Naive B cell (primary cell): ENCODE measurements at regions not wholly inside any gene's neighbourhood (a gene's known extent, or its start where the extent isn't known, plus 50 kb on each side); places are given as distances from the start of the nearest gene placed in this dataset.

Experiments used
- ATAC-seq, 2 donors: fragments of 150-1000 bp; cut with Tn5 transposase; 2 replicates each; pipeline ENCODE4 v1.10.0; 2021; ENCODE audit warnings: low read depth in 2 of 2, mild to moderate bottlenecking in 2 of 2, moderate library complexity in 2 of 2
- DNase-seq: peaks from one replicate; pipeline ENCODE4 v3.0.0; 2022
- H3K27ac Mint-ChIP-seq, 6 donors: one replicate each; pipeline ENCODE4 v1.8.0; 2020 to 2022; ENCODE audit warnings: mild to moderate bottlenecking in 6 of 6, mixed read lengths in 6 of 6, moderate library complexity in 5 of 6, inconsistent platforms in 2 of 6
- H3K27me3 Mint-ChIP-seq, 3 donors: one replicate each; pipeline ENCODE4 v1.8.0; 2021 to 2022; ENCODE audit warnings: mixed read lengths in 3 of 3, mild to moderate bottlenecking in 1 of 3
- H3K36me3 Mint-ChIP-seq, 2 donors: one replicate each; pipeline ENCODE4 v1.8.0; 2020 to 2022; ENCODE audit warnings: mixed read lengths in 2 of 2, inconsistent platforms in 1 of 2, mild to moderate bottlenecking in 1 of 2
- H3K4me1 Mint-ChIP-seq, 3 donors: one replicate each; pipeline ENCODE4 v1.8.0; 2020 to 2022; ENCODE audit warnings: mixed read lengths in 3 of 3, inconsistent platforms in 1 of 3, mild to moderate bottlenecking in 1 of 3, moderate library complexity in 1 of 3
- H3K4me3 Mint-ChIP-seq, 8 donors: one replicate each; pipeline ENCODE4 v1.8.0; 2020 to 2022; ENCODE audit warnings: mild to moderate bottlenecking in 8 of 8, mixed read lengths in 8 of 8, moderate library complexity in 8 of 8, inconsistent platforms in 2 of 8
- H3K9me3 Mint-ChIP-seq, 7 donors: one replicate each; pipeline ENCODE4 v1.8.0; 2020 to 2022; ENCODE audit warnings: mixed read lengths in 7 of 7, mild to moderate bottlenecking in 5 of 7, inconsistent platforms in 2 of 7, moderate library complexity in 1 of 7

DNA sequence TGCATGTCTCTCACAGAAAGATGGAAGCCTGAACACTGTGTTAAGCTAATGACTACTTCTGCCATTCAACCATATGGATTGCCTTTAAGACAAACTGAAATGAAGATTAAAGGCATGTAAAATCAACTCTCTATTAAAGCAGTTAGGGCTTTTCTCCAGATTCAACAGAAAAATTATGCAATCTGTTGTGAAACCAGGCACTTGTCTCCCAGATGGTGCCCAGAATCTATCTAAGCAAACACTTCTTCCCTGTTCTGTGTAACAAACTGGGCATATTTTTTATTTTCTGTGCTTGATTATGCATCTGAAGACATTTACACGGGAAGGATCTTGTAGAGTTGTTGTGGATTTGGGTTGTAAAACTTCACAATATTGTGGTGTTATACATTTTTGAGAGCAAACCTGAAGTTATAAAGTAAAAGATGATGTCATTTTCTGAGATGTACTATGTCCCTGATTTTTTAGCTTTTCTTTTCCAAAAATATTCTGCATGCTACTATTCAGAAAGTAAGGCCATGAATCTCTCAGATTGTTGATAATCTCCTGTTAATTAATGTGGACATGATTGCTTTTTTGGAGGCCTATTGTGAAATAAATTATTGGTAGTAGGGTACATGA is 1550.3 kb downstream of the CDH8 start:
- Mint-ChIP-seq H3K9me3 (peaks cover 0 to 11% (median 4%) of the 10 kb centered on the region in 7 donors), H3K4me3 (no peak overlapping the region)

DNA sequence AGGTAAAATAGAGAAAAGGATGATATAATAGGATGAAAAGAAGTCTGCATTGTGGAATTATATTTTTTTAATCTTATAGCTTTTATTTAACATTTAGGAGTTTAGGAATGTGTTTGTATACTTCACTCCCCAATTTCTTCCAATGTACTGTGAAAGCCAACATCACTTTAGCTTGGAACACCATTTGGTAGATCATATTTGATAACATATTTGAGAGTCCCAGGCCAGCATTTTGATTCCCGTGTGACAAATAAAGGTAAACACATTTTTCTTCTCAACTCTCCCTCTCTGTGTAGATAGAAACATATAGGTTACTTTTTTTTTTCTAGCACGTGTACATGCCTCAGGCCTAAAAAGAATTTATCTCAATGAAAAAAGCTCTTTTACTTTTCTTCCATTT is 1551.3 kb downstream of the CDH8 start:
- Mint-ChIP-seq H3K9me3 (peaks cover 0 to 11% (median 3%) of the 10 kb centered on the region in 7 donors), H3K27ac (no peak overlapping the region), H3K36me3 (no peaks in the 10 kb centered on the region), H3K4me3 (no peak overlapping the region), H3K27me3 (no peaks in the 10 kb centered on the region), H3K4me1 (no peaks in the 10 kb centered on the region)
- DNase-seq: no peak
- ATAC-seq: no peak

More for the DNA sequence above, 1550.3 kb downstream of the CDH8 start:
- ATAC-seq (no peak), DNase-seq (no peak)
- no peaks in the 10 kb centered on the region for H3K36me3 Mint-ChIP-seq
- no peak overlapping the region for H3K27ac Mint-ChIP-seq
- H3K27me3 Mint-ChIP-seq: no peaks in the 10 kb centered on the region
- H3K4me1 Mint-ChIP-seq: no peaks in the 10 kb centered on the region

DNA sequence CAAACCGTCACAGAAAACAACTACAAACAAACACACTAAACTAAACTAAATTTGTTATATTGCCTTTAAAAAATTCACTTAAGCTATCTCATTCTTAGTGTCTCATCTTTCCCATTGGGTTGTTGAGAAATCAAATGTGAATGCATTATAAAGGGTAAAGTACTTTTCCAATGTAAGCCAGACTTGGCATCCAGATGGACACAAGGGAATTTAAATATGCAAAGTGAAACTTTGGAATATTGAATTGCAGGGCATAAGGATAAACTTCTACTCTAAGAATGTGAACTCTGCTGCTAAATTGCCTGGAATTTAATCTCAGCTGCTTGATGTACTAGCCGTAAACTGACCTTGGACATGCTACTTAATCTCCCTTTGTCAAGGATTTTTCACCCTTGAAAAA is 1554.6 kb downstream of the CDH8 start:
- Mint-ChIP-seq H3K27me3 (no peaks in the 10 kb centered on the region), H3K9me3 (peaks cover 0 to 7% (median 2%) of the 10 kb centered on the region in 7 donors), H3K4me3 (no peak overlapping the region), H3K36me3 (no peaks in the 10 kb centered on the region), H3K27ac (no peak overlapping the region), H3K4me1 (no peaks in the 10 kb centered on the region)
- DNase-seq (no peak), ATAC-seq (no peak)

DNA sequence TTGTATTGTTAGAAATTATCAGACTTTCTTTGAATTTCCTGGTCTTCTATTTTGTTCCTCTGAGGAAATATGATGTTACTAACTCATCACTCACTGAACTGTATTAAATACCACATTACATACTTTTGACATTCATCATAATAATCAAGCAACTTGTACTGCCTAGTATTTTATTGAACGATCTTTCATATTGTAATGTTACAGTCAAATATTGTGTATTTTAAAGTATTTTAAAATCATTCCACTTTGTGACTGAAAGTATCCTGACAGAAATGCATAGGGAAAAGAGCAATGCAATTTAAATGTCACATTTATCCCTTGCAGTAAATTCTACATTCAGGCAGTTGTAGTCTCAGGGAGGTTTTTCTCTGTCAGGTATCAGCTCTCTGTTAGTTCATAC is 1557.4 kb downstream of the CDH8 start:
- no peak for DNase-seq
- no peaks in the 10 kb centered on the region for H3K4me1 Mint-ChIP-seq
- H3K4me3 Mint-ChIP-seq: no peak overlapping the region
- no peaks in the 10 kb centered on the region for H3K36me3 Mint-ChIP-seq
- H3K27ac Mint-ChIP-seq: no peak overlapping the region
- ATAC-seq: no peak
- peaks cover 0 to 7% (median 4%) of the 10 kb centered on the region in 7 donors for H3K9me3 Mint-ChIP-seq
- H3K27me3 Mint-ChIP-seq: no peaks in the 10 kb centered on the region

DNA sequence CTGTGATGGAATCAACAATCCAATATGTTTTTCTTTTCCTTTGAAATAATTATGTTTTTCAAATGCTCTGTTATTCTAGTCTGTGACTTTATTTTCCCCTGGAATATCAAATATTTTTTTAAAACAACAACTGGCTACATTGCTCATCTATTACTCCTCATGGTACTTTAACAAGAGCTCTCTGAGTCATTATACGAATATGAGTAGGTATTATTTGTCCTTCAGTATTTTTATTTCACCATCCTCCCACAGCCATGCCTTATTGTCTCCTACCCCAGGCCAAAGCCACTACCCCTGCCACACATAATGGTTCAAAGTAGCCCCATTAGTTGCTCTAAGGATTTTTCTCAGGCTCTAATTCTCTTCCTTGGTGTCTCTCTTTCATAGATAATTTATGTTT is 1572.3 kb downstream of the CDH8 start:
- ATAC-seq: no peak
- peaks cover 0 to 17% (median 7%) of the 10 kb centered on the region in 7 donors for H3K9me3 Mint-ChIP-seq
- H3K36me3 Mint-ChIP-seq: no peaks in the 10 kb centered on the region
- H3K4me3 Mint-ChIP-seq: no peak overlapping the region
- no peak for DNase-seq
- H3K4me1 Mint-ChIP-seq: no peaks in the 10 kb centered on the region
- H3K27me3 Mint-ChIP-seq: no peaks in the 10 kb centered on the region
- no peak overlapping the region for H3K27ac Mint-ChIP-seq

DNA sequence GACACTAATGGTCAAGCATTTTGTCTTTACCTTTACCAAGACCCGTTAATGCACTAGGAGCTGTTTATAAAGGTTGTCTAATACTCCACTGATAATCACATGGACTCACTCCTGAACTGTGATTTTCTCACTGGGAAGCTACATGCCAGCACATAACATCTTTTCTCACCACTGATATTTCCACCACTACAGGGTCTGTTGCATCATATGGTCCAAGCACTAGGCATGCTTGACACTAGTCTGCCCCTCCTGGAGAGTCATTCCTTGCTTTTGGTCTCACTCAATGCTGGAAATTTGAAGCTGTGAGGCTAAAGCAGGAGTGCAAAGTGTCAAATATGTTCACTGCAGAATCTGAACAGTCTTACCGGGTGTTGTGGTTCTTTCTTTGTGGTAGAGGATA is 1576.8 kb downstream of the CDH8 start:
- no peaks in the 10 kb centered on the region for H3K36me3 Mint-ChIP-seq
- peak overlapping the region in 1 of 6 donors; percentile 60 for H3K27ac Mint-ChIP-seq
- peaks cover 0 to 12% (median 9%) of the 10 kb centered on the region in 7 donors for H3K9me3 Mint-ChIP-seq
- DNase-seq (no peak), ATAC-seq (no peak)
- no peaks in the 10 kb centered on the region for H3K4me1 Mint-ChIP-seq
- H3K27me3 Mint-ChIP-seq: no peaks in the 10 kb centered on the region
- no peak overlapping the region for H3K4me3 Mint-ChIP-seq

DNA sequence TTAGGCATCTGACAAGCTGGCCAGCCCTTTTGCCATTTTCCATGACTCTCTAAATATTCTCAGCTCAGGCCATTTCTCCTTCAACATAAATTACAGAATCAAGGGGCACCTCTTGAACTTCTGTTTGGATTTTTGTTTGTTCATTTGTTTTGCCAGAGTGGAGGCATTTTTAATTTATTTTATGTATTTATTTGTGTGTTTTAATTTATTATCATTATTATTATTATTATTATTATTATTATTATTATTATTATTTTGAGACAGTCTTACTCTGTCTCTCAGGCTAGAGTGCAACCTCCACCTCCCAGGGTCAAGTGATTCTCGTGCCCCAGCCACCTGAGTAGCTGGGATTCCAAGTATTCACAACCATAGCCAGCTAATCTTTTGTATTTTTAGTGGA is 1578.0 kb downstream of the CDH8 start:
- Mint-ChIP-seq H3K27ac (no peak overlapping the region), H3K9me3 (peaks cover 2 to 14% (median 8%) of the 10 kb centered on the region in 7 donors), H3K4me3 (no peak overlapping the region), H3K27me3 (no peaks in the 10 kb centered on the region), H3K36me3 (no peaks in the 10 kb centered on the region), H3K4me1 (no peaks in the 10 kb centered on the region)
- ATAC-seq: no peak
- no peak for DNase-seq

DNA sequence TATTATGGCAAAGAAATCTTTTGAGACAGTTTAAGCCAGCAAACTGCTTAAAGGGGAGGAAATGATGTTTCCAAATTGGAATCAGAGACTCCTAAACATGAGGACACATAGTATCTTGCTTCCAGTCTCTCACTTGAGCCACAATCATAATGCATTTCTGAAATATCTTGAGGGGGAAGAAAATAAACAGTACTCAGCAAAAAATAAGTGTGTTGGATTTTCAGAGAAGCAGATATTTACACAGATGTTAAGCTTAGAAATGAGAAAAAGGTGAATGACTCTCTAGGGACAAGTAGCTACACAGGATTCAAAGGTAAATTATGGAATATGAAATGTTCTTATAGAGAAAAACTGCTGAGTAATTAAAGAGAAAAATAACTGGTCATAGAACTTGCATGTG is 1583.6 kb downstream of the CDH8 start:
- DNase-seq (no peak), ATAC-seq (no peak)
- Mint-ChIP-seq H3K4me3 (no peak overlapping the region), H3K27ac (no peak overlapping the region), H3K4me1 (no peaks in the 10 kb centered on the region), H3K27me3 (no peaks in the 10 kb centered on the region), H3K36me3 (no peaks in the 10 kb centered on the region), H3K9me3 (peaks cover 2 to 10% (median 5%) of the 10 kb centered on the region in 7 donors)

DNA sequence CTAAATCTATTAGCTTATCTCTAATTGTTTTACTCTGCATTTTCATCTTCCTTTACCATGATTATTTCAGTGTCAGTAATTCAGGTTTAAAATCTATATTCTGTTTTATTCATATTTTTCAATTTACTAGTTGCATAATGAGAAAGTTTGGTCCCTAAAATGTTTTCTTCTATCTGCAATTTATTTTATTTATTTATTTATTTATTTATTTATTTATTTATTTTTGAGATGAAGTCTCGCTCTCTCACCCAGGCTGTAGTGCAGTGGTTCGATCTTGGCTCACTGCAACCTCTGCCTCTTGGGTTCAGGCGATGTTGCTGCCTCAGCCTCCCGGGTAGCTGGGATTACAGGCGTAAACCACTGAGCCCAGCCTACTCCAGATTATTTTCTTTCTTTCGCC is 1597.3 kb downstream of the CDH8 start:
- Mint-ChIP-seq H3K4me3 (no peak overlapping the region), H3K27ac (no peak overlapping the region), H3K4me1 (no peaks in the 10 kb centered on the region), H3K36me3 (no peaks in the 10 kb centered on the region), H3K27me3 (no peaks in the 10 kb centered on the region), H3K9me3 (peaks cover 0 to 9% (median 2%) of the 10 kb centered on the region in 7 donors)
- DNase-seq (no peak), ATAC-seq (no peak)

DNA sequence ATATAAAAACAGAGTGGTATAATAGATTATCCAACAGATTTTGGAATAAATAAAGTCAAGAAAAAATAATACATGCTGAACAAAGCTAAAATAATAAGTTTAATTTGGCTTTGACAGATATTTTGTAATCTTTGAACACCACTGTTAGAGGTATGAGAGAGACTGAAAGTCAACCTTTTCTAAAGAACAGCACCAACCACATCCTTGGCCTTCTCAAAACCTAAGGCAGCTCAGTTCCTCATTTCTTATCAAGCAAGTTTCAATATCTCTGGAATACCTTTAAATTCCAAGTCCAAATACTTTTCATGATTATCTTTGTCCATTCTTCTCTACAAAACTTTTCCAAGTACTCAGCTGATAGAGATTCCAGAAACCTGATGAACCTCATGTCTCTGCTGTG is 1603.8 kb downstream of the CDH8 start:
- H3K27me3 Mint-ChIP-seq: no peaks in the 10 kb centered on the region
- peaks cover 0 to 18% (median 4%) of the 10 kb centered on the region in 7 donors for H3K9me3 Mint-ChIP-seq
- no peaks in the 10 kb centered on the region for H3K36me3 Mint-ChIP-seq
- H3K4me3 Mint-ChIP-seq: no peak overlapping the region
- no peak overlapping the region for H3K27ac Mint-ChIP-seq
- no peak for DNase-seq
- ATAC-seq: no peak
- H3K4me1 Mint-ChIP-seq: no peaks in the 10 kb centered on the region

DNA sequence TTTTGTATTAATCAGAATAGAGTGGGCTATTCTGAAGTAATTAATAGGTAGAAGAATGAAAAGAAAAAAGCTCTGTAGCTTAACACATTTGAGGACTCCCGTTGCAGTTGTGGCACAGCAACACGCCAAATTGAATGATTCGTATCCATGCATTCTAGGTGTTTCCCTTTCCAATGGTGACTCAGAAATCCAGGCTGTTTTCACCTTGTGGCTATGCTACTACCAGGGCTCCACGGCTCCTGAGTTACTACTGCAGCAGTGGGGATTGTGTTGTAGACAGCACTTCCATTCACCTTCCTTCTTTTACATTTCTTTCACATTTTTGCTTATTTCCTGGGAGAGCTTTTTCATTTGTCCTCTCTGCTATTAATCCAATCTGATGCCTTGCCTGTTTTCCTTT is 1616.4 kb downstream of the CDH8 start:
- ATAC-seq (no peak), DNase-seq (no peak)
- Mint-ChIP-seq H3K27me3 (no peaks in the 10 kb centered on the region), H3K4me1 (no peaks in the 10 kb centered on the region), H3K27ac (peak overlapping the region in 1 of 6 donors; percentile 62), H3K9me3 (peaks cover 0 to 12% (median 8%) of the 10 kb centered on the region in 7 donors), H3K4me3 (no peak overlapping the region), H3K36me3 (no peaks in the 10 kb centered on the region)

DNA sequence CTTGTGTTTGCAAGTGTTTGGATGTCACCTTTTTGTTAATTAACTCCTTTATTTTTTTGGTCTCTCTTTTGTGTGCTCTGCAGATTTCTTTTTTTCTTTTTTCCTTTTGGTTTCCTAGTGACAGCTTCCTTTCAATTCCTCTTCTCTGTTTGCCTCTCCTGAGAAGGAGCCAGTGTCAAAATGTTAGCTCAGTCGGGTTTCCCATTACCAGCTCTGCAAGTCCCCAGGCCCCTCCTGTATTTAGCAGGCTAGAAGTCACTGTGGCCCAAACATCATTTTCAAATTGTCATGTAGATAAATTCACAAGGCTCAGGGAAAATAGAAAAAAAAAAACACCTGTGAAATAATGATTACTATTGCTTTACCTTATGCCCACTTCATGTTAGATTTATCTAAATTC is 1621.6 kb downstream of the CDH8 start:
- H3K4me1 Mint-ChIP-seq: no peaks in the 10 kb centered on the region
- DNase-seq (no peak), ATAC-seq (no peak)
- no peaks in the 10 kb centered on the region for H3K36me3 Mint-ChIP-seq
- peaks cover 0 to 19% (median 4%) of the 10 kb centered on the region in 7 donors for H3K9me3 Mint-ChIP-seq
- no peak overlapping the region for H3K4me3 Mint-ChIP-seq
- H3K27me3 Mint-ChIP-seq: no peaks in the 10 kb centered on the region
- no peak overlapping the region for H3K27ac Mint-ChIP-seq

DNA sequence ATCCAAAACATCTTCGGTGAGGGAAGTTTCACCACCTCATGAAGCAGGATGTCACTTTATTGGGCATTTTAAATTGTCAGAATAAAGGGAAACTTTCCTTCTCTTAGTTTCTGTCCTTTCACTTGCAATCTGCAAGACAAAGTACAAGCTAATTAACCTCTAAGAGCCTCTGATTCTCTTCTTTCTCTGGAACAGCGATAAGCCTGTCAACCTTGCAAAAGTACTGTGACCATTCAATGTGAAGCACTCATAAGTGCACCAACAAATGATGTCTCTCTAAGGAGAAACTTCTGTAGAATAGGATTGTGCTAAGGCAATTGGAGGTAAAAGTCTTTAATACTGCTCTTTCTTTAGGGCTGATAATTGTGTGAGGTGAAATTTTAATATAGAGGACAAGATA is 1622.3 kb downstream of the CDH8 start:
- Mint-ChIP-seq H3K36me3 (no peaks in the 10 kb centered on the region), H3K27me3 (no peaks in the 10 kb centered on the region), H3K4me3 (no peak overlapping the region), H3K9me3 (peaks cover 0 to 19% (median 4%) of the 10 kb centered on the region in 7 donors), H3K4me1 (no peaks in the 10 kb centered on the region), H3K27ac (no peak overlapping the region)
- ATAC-seq: no peak
- no peak for DNase-seq

DNA sequence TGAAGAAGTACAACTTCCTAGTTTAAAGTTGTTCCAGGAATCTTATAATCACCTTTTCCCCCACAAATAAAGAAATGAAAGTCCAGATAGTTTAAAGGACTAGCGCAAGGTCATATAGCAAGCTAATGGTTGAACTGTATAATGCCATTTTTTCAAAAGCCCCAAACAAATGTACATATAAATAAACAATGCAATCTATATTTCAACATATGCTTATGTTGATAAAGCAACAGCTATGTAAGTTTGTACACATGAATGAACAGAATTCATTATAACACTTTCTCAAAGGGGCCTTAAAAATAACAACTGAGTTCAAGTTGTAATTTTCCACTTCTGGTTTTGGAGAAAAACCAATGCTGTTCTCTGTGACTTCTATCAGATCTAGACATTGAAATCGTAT is 1628.6 kb downstream of the CDH8 start:
- Mint-ChIP-seq H3K27me3 (no peaks in the 10 kb centered on the region), H3K27ac (no peak overlapping the region), H3K9me3 (peaks cover 0 to 15% (median 0%) of the 10 kb centered on the region in 7 donors), H3K4me3 (no peak overlapping the region), H3K4me1 (no peaks in the 10 kb centered on the region), H3K36me3 (no peaks in the 10 kb centered on the region)
- no peak for DNase-seq
- ATAC-seq: no peak

DNA sequence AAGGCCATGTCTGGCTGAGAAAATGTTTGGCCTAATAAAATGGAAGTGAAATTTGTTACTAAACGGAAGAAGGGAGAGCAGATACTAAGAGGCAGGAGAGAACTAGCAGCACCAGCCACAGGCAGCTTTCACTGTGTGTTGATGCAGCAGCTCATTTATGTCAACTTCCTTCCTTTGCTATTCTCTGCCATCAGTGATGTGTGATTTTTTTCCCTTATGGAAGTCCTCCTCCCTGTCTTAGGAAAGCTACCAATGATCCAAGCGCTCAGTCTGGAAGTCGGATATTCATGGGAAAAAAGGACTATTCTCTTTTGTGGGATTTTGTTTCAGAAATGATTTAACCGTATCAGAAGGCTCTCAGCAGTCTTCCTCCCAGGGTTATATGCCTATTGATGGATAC is 1629.2 kb downstream of the CDH8 start:
- ATAC-seq (no peak), DNase-seq (no peak)
- no peaks in the 10 kb centered on the region for H3K27me3 Mint-ChIP-seq
- H3K4me1 Mint-ChIP-seq: no peaks in the 10 kb centered on the region
- no peaks in the 10 kb centered on the region for H3K36me3 Mint-ChIP-seq
- H3K9me3 Mint-ChIP-seq: peaks cover 0 to 11% (median 0%) of the 10 kb centered on the region in 7 donors
- H3K27ac Mint-ChIP-seq: no peak overlapping the region
- no peak overlapping the region for H3K4me3 Mint-ChIP-seq
